Astrocyte (in vitro differentiated cells and primary cell): ENCODE measurements at regions not wholly inside any gene's neighbourhood (a gene's known extent, or its start where the extent isn't known, plus 50 kb on each side); places are given as distances from the start of the nearest gene placed in this dataset.

Experiments used
- DNase-seq: peaks from one replicate; pipeline ENCODE4 v3.0.0-alpha.2; 2010; ENCODE audit warnings: low read depth
- FAIRE-seq: peaks from 2 replicates; lab custom pipeline; 2011; peaks lifted over from hg19 to GRCh38; lab: Jason Lieb, UNC
- H2AFZ ChIP-seq: 2 replicates; pipeline ENCODE4 v1.6.0; 2012; ENCODE audit warnings: low read depth, low read length, inconsistent platforms
- H3K27ac ChIP-seq: 2 replicates; pipeline ENCODE4 v1.5.1; 2011; ENCODE audit warnings: low read depth, low read length, inconsistent platforms
- H3K27me3 ChIP-seq: 2 replicates; pipeline ENCODE4 v1.6.0; 2011; ENCODE audit warnings: low read length, inconsistent platforms; ENCODE audit not compliant: insufficient read depth
- H3K36me3 ChIP-seq: 2 replicates; pipeline ENCODE4 v1.5.1; 2011; ENCODE audit warnings: low read length, inconsistent platforms; ENCODE audit not compliant: insufficient read depth
- H3K4me1 ChIP-seq: 2 replicates; pipeline ENCODE4 v1.5.1; 2011; ENCODE audit warnings: low read length, inconsistent platforms; ENCODE audit not compliant: insufficient read depth
- H3K4me2 ChIP-seq: 2 replicates; pipeline ENCODE4 v1.6.0; 2012; ENCODE audit warnings: low read length, inconsistent platforms
- H3K4me3 ChIP-seq: 2 replicates; pipeline ENCODE4 v1.5.1; 2011; ENCODE audit warnings: low read depth, mild to moderate bottlenecking, low read length, inconsistent platforms; ENCODE audit not compliant: insufficient read depth
- H3K79me2 ChIP-seq: 2 replicates; pipeline ENCODE4 v1.6.0; 2012; ENCODE audit warnings: mild to moderate bottlenecking, low read length, inconsistent platforms; ENCODE audit not compliant: insufficient read depth
- H3K9ac ChIP-seq: 2 replicates; pipeline ENCODE4 v1.6.0; 2012; ENCODE audit warnings: mild to moderate bottlenecking, low read length, inconsistent platforms
- H3K9me3 ChIP-seq: 2 replicates; pipeline ENCODE4 v1.5.1; 2012; ENCODE audit warnings: low read depth, mild to moderate bottlenecking, low read length, inconsistent platforms; ENCODE audit not compliant: insufficient read depth
- H4K20me1 ChIP-seq: 2 replicates; pipeline ENCODE4 v1.6.0; 2012; ENCODE audit warnings: low read length, inconsistent platforms; ENCODE audit not compliant: insufficient read depth
- H3K27ac Mint-ChIP-seq: one replicate; pipeline ENCODE4 v1.8.0; 2021; ENCODE audit warnings: mild to moderate bottlenecking, mixed read lengths; ENCODE audit not compliant: unreplicated experiment
- H3K27me3 Mint-ChIP-seq: one replicate; pipeline ENCODE4 v1.8.0; 2021; ENCODE audit warnings: low read depth, mixed read lengths; ENCODE audit not compliant: unreplicated experiment
- H3K36me3 Mint-ChIP-seq: one replicate; pipeline ENCODE4 v1.8.0; 2021; ENCODE audit warnings: low read depth, mixed read lengths; ENCODE audit not compliant: unreplicated experiment
- H3K4me1 Mint-ChIP-seq: one replicate; pipeline ENCODE4 v1.8.0; 2021; ENCODE audit warnings: low read depth, mixed read lengths; ENCODE audit not compliant: unreplicated experiment
- H3K4me3 Mint-ChIP-seq: one replicate; pipeline ENCODE4 v1.8.0; 2021; ENCODE audit warnings: mild to moderate bottlenecking, moderate library complexity, mixed read lengths; ENCODE audit not compliant: unreplicated experiment
- H3K9me3 Mint-ChIP-seq: one replicate; pipeline ENCODE4 v1.8.0; 2021; ENCODE audit warnings: mild to moderate bottlenecking, mixed read lengths; ENCODE audit not compliant: unreplicated experiment
- CTCF ChIP-seq: IDR thresholded peaks from 2 replicates; pipeline ENCODE4 v1.5.1; 2011; ENCODE audit warnings: low read depth, mild to moderate bottlenecking, inconsistent platforms, low read length, moderate library complexity; ENCODE audit not compliant: insufficient read depth
- EZH2 ChIP-seq: IDR thresholded peaks from 2 replicates; pipeline ENCODE4 v1.6.1; 2012; ENCODE audit warnings: mild to moderate bottlenecking, low read length, inconsistent platforms; ENCODE audit not compliant: insufficient read depth

- no peaks in the 10 kb centered on the region for H3K4me1 Mint-ChIP-seq
- Histone ChIP-seq H3K4me1 (no peaks in the 10 kb centered on the region), H3K9ac (no peak overlapping the region), H3K27me3 (no peaks in the 10 kb centered on the region), H3K79me2 (no peaks in the 10 kb centered on the region), H3K27ac (no peak overlapping the region), H3K4me3 (no peak overlapping the region), H3K36me3 (no peaks in the 10 kb centered on the region), H4K20me1 (no peaks in the 10 kb centered on the region), H2AFZ (no peak overlapping the region), H3K4me2 (no peak overlapping the region), H3K9me3 (no peaks in the 10 kb centered on the region)
- no peak overlapping the region for H3K27ac Mint-ChIP-seq
- FAIRE-seq (no peak), DNase-seq (no peak)
- no peaks in the 10 kb centered on the region for H3K27me3 Mint-ChIP-seq
- no peak for TF ChIP-seq EZH2
- H3K36me3 Mint-ChIP-seq = no peaks in the 10 kb centered on the region
- no peaks in the 10 kb centered on the region for H3K9me3 Mint-ChIP-seq
- no peak overlapping the region for H3K4me3 Mint-ChIP-seq
These were observed 88.8 kb upstream of the NYAP2 start for GRCh38 chr2:225310745-225311144.

- H3K4me1 ChIP-seq = no peaks in the 10 kb centered on the region
- Mint-ChIP-seq H3K27me3 (no peaks in the 10 kb centered on the region), H3K4me3 (no peak overlapping the region), H3K4me1 (no peaks in the 10 kb centered on the region), H3K27ac (no peak overlapping the region), H3K36me3 (no peaks in the 10 kb centered on the region), H3K9me3 (no peaks in the 10 kb centered on the region)
- no peaks in the 10 kb centered on the region for H3K27me3 ChIP-seq
- no peaks in the 10 kb centered on the region for H3K9me3 ChIP-seq
- H3K4me3 ChIP-seq = no peak overlapping the region
- FAIRE-seq (no peak), DNase-seq (no peak)
- no peaks in the 10 kb centered on the region for H3K36me3 ChIP-seq
- no peak overlapping the region for H3K27ac ChIP-seq
- no peaks in the 10 kb centered on the region for H4K20me1 ChIP-seq
- no peak for TF ChIP-seq CTCF
- no peak for TF ChIP-seq EZH2
- no peaks in the 10 kb centered on the region for H3K79me2 ChIP-seq
- H3K4me2 ChIP-seq = no peak overlapping the region
- H3K9ac ChIP-seq = no peak overlapping the region
- H2AFZ ChIP-seq = no peak overlapping the region
These were observed 90.0 kb upstream of the NYAP2 start for GRCh38 chr2:225309516-225309915.

GRCh38 chr2:225296951-225297350 lies 102.6 kb upstream of the NYAP2 start:
- H3K4me3 ChIP-seq = no peak overlapping the region
- no peaks in the 10 kb centered on the region for H4K20me1 ChIP-seq
- H3K27ac ChIP-seq = no peak overlapping the region
- FAIRE-seq = no peak
- no peaks in the 10 kb centered on the region for H3K36me3 ChIP-seq
- no peak overlapping the region for H3K4me3 Mint-ChIP-seq
- H3K4me1 Mint-ChIP-seq = no peaks in the 10 kb centered on the region
- H3K27me3 ChIP-seq = no peaks in the 10 kb centered on the region
- no peaks in the 10 kb centered on the region for H3K79me2 ChIP-seq
- TF ChIP-seq CTCF (no peak), EZH2 (no peak)
- no peaks in the 10 kb centered on the region for H3K27me3 Mint-ChIP-seq
- H3K36me3 Mint-ChIP-seq = peaks cover 2% of the 10 kb centered on the region
- no peak overlapping the region for H2AFZ ChIP-seq
- no peaks in the 10 kb centered on the region for H3K4me1 ChIP-seq
- H3K9ac ChIP-seq = no peak overlapping the region
- H3K9me3 Mint-ChIP-seq = peaks cover 13% of the 10 kb centered on the region
- H3K27ac Mint-ChIP-seq = no peak overlapping the region
- H3K9me3 ChIP-seq = peaks cover 5% of the 10 kb centered on the region
- H3K4me2 ChIP-seq = no peak overlapping the region
- DNase-seq = no peak
